ENCODE measurements at regions not wholly inside any gene's neighbourhood (a gene's known extent, or its start where the extent isn't known, plus 50 kb on each side); places are given as distances from the start of the nearest gene placed in this dataset.

- no peak for DNase-seq
Observed at GRCh38 chr2:107322416-107322815, 436.4 kb upstream of the ST6GAL2 start.

- no peak for DNase-seq
Observed at GRCh38 chr2:107323946-107324565, 438.1 kb upstream of the ST6GAL2 start.

- DNase-seq = peak; percentile 81
Observed at GRCh38 chr2:107325981-107326786, 440.2 kb upstream of the ST6GAL2 start.

GRCh38 chr2:107334306-107334705 lies 448.3 kb upstream of the ST6GAL2 start:
- peak; percentile 71 for DNase-seq

- DNase-seq = peak; percentile 74
Observed at GRCh38 chr2:107336526-107336925, 450.6 kb upstream of the ST6GAL2 start.

- DNase-seq = peak; percentile 93
Observed at GRCh38 chr2:107337209-107337898, 451.4 kb upstream of the ST6GAL2 start.

- DNase-seq = peak; percentile 13
Observed at GRCh38 chr2:107338059-107338458, 452.1 kb upstream of the ST6GAL2 start.

GRCh38 chr2:107338571-107338970 lies 452.6 kb upstream of the ST6GAL2 start:
- DNase-seq = no peak

GRCh38 chr2:107340955-107341354 lies 455.0 kb upstream of the ST6GAL2 start:
- no peak for DNase-seq

- DNase-seq = no peak
Observed at GRCh38 chr2:107349329-107349728, 463.4 kb upstream of the ST6GAL2 start.

GRCh38 chr2:107354175-107354574 lies 468.2 kb upstream of the ST6GAL2 start:
- peak; percentile 71 for DNase-seq

GRCh38 chr2:107358362-107358761 lies 468.3 kb upstream of the RGPD4 start:
- no peak for DNase-seq

- no peak for DNase-seq
Observed at GRCh38 chr2:107359021-107359420, 467.7 kb upstream of the RGPD4 start.

- no peak for DNase-seq
Observed at GRCh38 chr2:107361751-107362381, 464.8 kb upstream of the RGPD4 start.

- DNase-seq = peak; percentile 48
Observed at GRCh38 chr2:107362993-107363392, 463.7 kb upstream of the RGPD4 start.

GRCh38 chr2:107363806-107364205 lies 462.9 kb upstream of the RGPD4 start:
- DNase-seq = no peak

- no peak for DNase-seq
Observed at GRCh38 chr2:107364361-107364950, 462.2 kb upstream of the RGPD4 start.

GRCh38 chr2:107374249-107374648 lies 452.4 kb upstream of the RGPD4 start:
- no peak for DNase-seq

- no peak for DNase-seq
Observed at GRCh38 chr2:107376909-107377308, 449.8 kb upstream of the RGPD4 start.

GRCh38 chr2:107380912-107381311 lies 445.8 kb upstream of the RGPD4 start:
- DNase-seq = no peak

- no peak for DNase-seq
Observed at GRCh38 chr2:107383691-107384090, 443.0 kb upstream of the RGPD4 start.

- DNase-seq = no peak
Observed at GRCh38 chr2:107384422-107384821, 442.3 kb upstream of the RGPD4 start.

- no peak for DNase-seq
Observed at GRCh38 chr2:107385921-107386320, 440.8 kb upstream of the RGPD4 start.

All from fibroblast of skin of right quadriceps (primary cell).